C4-2B (cell line): ENCODE measurements at regions not wholly inside any gene's neighbourhood (a gene's known extent, or its start where the extent isn't known, plus 50 kb on each side); places are given as distances from the start of the nearest gene placed in this dataset.

Source experiments
- H3K27ac ChIP-seq: fragments of 450-650 bp; 2 replicates; pipeline ENCODE4 v1.5.1; 2017
- ZFX ChIP-seq: fragments of 450-650 bp; IDR thresholded peaks from 2 replicates; pipeline ENCODE4 v1.6.1; 2017
- TF ChIP-seq, protein P1 (sequence below): fragments of 450-650 bp; conservative IDR thresholded peaks from 2 replicates; pipeline ENCODE4 v1.5.1; 2017; ENCODE audit warnings: mild to moderate bottlenecking

DNA sequence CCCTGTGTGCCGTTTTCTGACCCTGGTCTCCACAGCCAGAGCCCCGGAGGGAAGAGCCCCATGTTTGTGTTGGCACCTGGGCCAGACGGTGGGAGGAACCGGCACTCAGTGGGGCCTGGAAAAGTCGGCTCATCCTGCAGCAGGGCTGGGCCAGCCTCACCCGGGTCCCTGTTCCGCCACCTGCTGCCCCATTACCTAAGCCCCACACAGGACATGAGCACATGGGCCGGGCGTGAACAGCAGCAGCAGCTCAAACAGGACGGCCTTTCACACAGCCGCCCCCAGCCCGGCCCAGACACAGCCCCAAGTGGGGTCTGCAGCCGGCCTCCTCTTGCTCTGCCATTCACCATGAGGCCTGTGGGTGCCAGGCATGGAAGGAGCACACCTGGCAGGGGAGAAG is 302.4 kb downstream of the MN1 start:
- TF ChIP-seq, protein P1, sequence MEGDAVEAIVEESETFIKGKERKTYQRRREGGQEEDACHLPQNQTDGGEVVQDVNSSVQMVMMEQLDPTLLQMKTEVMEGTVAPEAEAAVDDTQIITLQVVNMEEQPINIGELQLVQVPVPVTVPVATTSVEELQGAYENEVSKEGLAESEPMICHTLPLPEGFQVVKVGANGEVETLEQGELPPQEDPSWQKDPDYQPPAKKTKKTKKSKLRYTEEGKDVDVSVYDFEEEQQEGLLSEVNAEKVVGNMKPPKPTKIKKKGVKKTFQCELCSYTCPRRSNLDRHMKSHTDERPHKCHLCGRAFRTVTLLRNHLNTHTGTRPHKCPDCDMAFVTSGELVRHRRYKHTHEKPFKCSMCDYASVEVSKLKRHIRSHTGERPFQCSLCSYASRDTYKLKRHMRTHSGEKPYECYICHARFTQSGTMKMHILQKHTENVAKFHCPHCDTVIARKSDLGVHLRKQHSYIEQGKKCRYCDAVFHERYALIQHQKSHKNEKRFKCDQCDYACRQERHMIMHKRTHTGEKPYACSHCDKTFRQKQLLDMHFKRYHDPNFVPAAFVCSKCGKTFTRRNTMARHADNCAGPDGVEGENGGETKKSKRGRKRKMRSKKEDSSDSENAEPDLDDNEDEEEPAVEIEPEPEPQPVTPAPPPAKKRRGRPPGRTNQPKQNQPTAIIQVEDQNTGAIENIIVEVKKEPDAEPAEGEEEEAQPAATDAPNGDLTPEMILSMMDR = no peak
- TF ChIP-seq ZFX = no peak
- H3K27ac ChIP-seq = no peak overlapping the region

GRCh38 chr22:27501191-27501936 is 300.2 kb downstream of the MN1 start:
- no peak overlapping the region for H3K27ac ChIP-seq
- no peak for TF ChIP-seq ZFX
- TF ChIP-seq, protein P1 = no peak

DNA sequence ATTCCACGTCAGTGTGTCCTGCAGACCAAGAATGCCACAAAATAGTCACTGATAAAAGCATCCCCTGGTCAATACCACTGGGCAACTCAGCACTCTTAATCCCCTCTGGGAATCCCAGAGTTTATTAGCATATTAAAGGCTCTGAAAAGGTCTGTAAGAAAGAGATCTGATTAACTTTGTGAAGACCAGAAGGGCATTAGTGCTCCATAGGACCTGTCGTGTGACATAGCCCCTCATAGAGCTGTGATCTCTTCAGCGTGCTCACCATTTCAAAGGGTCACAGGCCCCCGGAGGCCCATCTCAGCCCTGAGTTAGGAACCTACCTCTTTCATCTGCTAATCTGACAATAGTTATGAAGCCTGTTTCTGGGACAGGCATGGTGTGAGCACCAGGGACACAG is 299.2 kb downstream of the MN1 start:
- TF ChIP-seq, protein P1 = no peak
- TF ChIP-seq ZFX = no peak
- no peak overlapping the region for H3K27ac ChIP-seq

DNA sequence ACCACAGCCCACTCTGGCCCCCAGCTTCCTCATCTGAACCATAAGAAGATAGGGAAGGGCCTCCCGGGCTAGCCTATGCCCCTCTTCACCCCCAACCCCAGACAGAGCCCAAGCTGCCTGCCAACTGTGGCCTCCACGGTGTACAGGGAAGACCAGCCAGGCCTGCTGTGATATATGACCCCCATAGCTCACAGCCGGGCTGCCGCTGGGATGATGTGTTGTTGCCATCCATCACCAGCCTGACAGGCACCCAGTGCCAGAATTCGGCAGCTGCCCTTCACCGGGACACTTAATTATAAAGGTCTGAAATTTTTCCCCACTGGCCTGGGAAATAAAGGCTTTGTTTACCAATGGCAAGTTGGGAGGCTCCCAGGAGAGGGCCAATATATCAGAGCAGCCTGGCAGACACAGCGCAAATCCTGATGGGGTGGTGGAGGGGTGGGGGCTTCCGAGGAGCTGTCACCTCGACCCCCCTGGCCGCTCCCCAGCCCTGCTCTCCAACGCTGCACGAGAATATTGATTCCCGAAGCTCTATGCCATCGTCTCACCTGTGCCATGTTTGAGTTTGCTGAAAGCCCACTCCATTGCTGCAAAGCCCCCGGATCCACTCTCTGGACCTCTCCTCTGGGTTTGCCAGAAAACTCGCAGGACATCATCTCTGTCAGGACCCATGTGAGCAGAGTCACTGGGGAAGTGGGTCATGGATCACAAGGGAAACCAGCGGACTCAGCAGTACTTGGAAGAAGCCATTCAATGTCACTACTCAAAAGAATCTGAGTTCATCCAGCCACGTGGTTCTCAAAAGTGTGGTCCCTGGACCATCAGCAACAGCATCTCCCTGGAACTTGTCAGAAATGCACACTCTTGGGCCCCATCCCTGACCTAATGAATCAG is 296.9 kb downstream of the MN1 start:
- TF ChIP-seq ZFX = no peak
- TF ChIP-seq, protein P1 = no peak
- no peak overlapping the region for H3K27ac ChIP-seq

DNA sequence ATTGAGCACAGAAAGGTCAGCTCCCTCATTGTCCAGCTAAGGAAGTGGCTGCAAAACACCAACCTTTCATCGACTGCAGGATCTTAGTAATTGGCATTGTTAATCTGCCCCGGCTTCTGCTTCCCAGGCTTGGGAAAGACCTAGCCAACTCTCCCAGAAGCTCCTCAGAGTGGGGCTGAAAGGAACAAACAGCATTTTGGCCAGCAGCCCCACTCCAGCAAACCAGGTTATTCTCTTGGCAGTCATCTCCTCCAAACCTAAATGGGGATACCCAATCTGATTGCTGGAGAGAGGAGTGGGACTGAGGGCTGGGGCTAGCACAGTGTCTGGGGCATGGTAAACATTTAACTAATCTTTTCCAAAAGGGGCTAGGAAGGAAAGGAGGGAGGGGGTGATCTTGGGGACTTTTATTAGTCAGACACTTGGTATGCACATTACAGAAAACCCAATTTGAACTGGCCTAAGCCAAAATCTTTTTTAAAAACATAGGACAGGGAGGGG is 294.4 kb downstream of the MN1 start:
- no peak for TF ChIP-seq ZFX
- TF ChIP-seq, protein P1 = no peak
- H3K27ac ChIP-seq = no peak overlapping the region

GRCh38 chr22:27507935-27508526 is 293.5 kb downstream of the MN1 start:
- H3K27ac ChIP-seq = no peak overlapping the region
- no peak for TF ChIP-seq ZFX
- TF ChIP-seq, protein P1 = no peak
